Stomach (tissue), 4 donors: ENCODE measurements at regions not wholly inside any gene's neighbourhood (a gene's known extent, or its start where the extent isn't known, plus 50 kb on each side); places are given as distances from the start of the nearest gene placed in this dataset.

ENCODE experiments used
- POLR2A ChIP-seq, 4 donors: fragments of 450-650 bp; IDR thresholded peaks; one replicate each; pipeline ENCODE4 v1.6.1; 2016; ENCODE audit warnings: antibody characterized with exemption in 4 of 4, control low read depth in 2 of 4, mild to moderate bottlenecking in 1 of 4, moderate library complexity in 1 of 4
- POLR2AphosphoS5 ChIP-seq, 3 donors: sonication (generic); formaldehyde crosslinking; IDR thresholded peaks; one replicate each; pipeline ENCODE4 v1.6.1; 2016; ENCODE audit warnings: antibody characterized with exemption in 3 of 3
- TF ChIP-seq, protein P1 (sequence below), 7 experiments: fragments of 450-650 bp in 4 of 7; fragments of 200-600 bp in 3 of 7; sonication (generic) in 3 of 7; IDR thresholded peaks; one replicate each; pipeline ENCODE4 v1.5.1; 2016 to 2019; ENCODE audit warnings: antibody characterized with exemption in 7 of 7, control low read depth in 2 of 7, mild to moderate bottlenecking in 1 of 7

DNA sequence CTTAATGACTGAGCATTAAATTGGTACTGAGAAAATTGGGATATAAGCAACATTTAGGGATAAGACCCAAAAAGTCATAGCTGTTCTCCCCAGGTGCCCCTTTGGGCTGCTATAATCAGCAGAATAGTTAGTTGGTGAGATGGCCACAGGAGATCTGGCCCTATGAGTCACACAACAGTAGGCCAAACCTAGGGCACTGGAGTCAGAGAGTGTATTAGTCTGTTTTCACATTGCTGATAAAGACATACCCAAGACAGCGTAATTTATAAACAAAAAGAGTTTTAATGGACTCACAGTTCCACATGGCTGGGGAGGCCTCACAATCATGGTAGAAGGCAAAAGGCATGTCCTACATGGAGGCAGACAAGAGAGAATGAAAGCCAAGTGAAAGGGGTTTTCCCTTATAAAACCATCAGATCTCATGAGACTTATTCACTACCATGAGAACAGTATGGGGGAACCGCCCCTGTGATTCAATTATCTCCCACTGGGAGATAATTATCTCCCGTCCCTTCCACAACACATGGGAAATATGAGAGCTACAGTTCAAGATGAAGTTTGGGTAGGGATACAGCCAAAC is 338.3 kb upstream of the NR3C2 start:
- TF ChIP-seq, protein P1, sequence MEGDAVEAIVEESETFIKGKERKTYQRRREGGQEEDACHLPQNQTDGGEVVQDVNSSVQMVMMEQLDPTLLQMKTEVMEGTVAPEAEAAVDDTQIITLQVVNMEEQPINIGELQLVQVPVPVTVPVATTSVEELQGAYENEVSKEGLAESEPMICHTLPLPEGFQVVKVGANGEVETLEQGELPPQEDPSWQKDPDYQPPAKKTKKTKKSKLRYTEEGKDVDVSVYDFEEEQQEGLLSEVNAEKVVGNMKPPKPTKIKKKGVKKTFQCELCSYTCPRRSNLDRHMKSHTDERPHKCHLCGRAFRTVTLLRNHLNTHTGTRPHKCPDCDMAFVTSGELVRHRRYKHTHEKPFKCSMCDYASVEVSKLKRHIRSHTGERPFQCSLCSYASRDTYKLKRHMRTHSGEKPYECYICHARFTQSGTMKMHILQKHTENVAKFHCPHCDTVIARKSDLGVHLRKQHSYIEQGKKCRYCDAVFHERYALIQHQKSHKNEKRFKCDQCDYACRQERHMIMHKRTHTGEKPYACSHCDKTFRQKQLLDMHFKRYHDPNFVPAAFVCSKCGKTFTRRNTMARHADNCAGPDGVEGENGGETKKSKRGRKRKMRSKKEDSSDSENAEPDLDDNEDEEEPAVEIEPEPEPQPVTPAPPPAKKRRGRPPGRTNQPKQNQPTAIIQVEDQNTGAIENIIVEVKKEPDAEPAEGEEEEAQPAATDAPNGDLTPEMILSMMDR (IDR thresholded peaks at IDR 0.05) = no peak
- TF ChIP-seq POLR2AphosphoS5 (IDR thresholded peaks at IDR 0.05) (no peak), POLR2A (IDR thresholded peaks at IDR 0.05) (no peak)
